Upper lobe of right lung (tissue), 1 donor: ENCODE measurements at regions not wholly inside any gene's neighbourhood (a gene's known extent, or its start where the extent isn't known, plus 50 kb on each side); places are given as distances from the start of the nearest gene placed in this dataset.

Experiments used
- ATAC-seq: fragments of 200-7000 bp; cut with Tn5 transposase; one replicate; pipeline ENCODE4 v1.9.1; 2020; ENCODE audit warnings: mild to moderate bottlenecking, moderate library complexity
- DNase-seq: peaks from one replicate; pipeline ENCODE4 v3.0.0-alpha.2; 2020
- H3K27ac ChIP-seq: fragments of 200-600 bp; one replicate; pipeline ENCODE4 v1.8.0; 2022
- H3K27me3 ChIP-seq: fragments of 200-600 bp; one replicate; pipeline ENCODE4 v1.8.0; 2022; ENCODE audit warnings: mild to moderate bottlenecking
- H3K36me3 ChIP-seq: fragments of 200-600 bp; one replicate; pipeline ENCODE4 v1.8.0; 2022
- H3K4me1 ChIP-seq: fragments of 200-600 bp; one replicate; pipeline ENCODE4 v1.8.0; 2022
- H3K4me3 ChIP-seq: fragments of 200-600 bp; one replicate; pipeline ENCODE4 v1.8.0; 2022; ENCODE audit warnings: mild to moderate bottlenecking
- H3K9me3 ChIP-seq: fragments of 200-600 bp; one replicate; pipeline ENCODE4 v1.8.0; 2022
- CTCF ChIP-seq: fragments of 200-600 bp; IDR thresholded peaks from one replicate; pipeline ENCODE4 v1.8.0; 2022; ENCODE audit warnings: antibody characterized with exemption
- intact Hi-C: fragments of 100-400 bp; cut with DNase I; formaldehyde crosslinking; loops from one replicate; pipeline ENCODE4 v1.11.0; 2022
- donor health status: DM: no; HTN: yes; CAD: no; lungs with severe emphysema.

- H3K36me3 ChIP-seq: no peaks in the 10 kb centered on the region
- ATAC-seq: no peak
- intact Hi-C loops: no loop called here
Measured at GRCh38 chrX:43019021-43019420, 241.1 kb upstream of the PPP1R2C start.

GRCh38 chrX:43025806-43026315 lies 247.9 kb upstream of the PPP1R2C start:
- Histone ChIP-seq H3K4me3 (no peak overlapping the region), H3K36me3 (no peaks in the 10 kb centered on the region), H3K9me3 (no peaks in the 10 kb centered on the region), H3K27me3 (no peaks in the 10 kb centered on the region), H3K27ac (no peak overlapping the region), H3K4me1 (no peaks in the 10 kb centered on the region)
- DNase-seq (no peak), ATAC-seq (no peak)
- intact Hi-C loops: no loop called here
- TF ChIP-seq CTCF: no peak

More at GRCh38 chrX:43019021-43019420, 241.1 kb upstream of the PPP1R2C start:
- H3K9me3 ChIP-seq: no peaks in the 10 kb centered on the region
- no peak overlapping the region for H3K4me3 ChIP-seq
- no peak for DNase-seq
- no peaks in the 10 kb centered on the region for H3K4me1 ChIP-seq
- no peak overlapping the region for H3K27ac ChIP-seq
- no peaks in the 10 kb centered on the region for H3K27me3 ChIP-seq
- TF ChIP-seq CTCF: no peak

- no peaks in the 10 kb centered on the region for H3K4me1 ChIP-seq
- no peak overlapping the region for H3K27ac ChIP-seq
- H3K27me3 ChIP-seq: no peaks in the 10 kb centered on the region
- H3K36me3 ChIP-seq: no peaks in the 10 kb centered on the region
- intact Hi-C loops: no loop called here
- H3K4me3 ChIP-seq: no peak overlapping the region
- no peak for ATAC-seq
- TF ChIP-seq CTCF: no peak
- DNase-seq: no peak
- H3K9me3 ChIP-seq: no peaks in the 10 kb centered on the region
Measured at GRCh38 chrX:43064096-43064495, 286.1 kb upstream of the PPP1R2C start.

- ATAC-seq (no peak), DNase-seq (no peak)
- Histone ChIP-seq H3K4me1 (no peaks in the 10 kb centered on the region), H3K9me3 (no peaks in the 10 kb centered on the region), H3K4me3 (no peak overlapping the region), H3K27me3 (no peaks in the 10 kb centered on the region), H3K27ac (no peak overlapping the region), H3K36me3 (no peaks in the 10 kb centered on the region)
- no peak for TF ChIP-seq CTCF
- intact Hi-C loops: no loop called here
Measured at GRCh38 chrX:43065978-43066377, 288.0 kb upstream of the PPP1R2C start.

GRCh38 chrX:43068639-43069038 lies 290.7 kb upstream of the PPP1R2C start:
- no peak for TF ChIP-seq CTCF
- no peaks in the 10 kb centered on the region for H3K36me3 ChIP-seq
- ATAC-seq: no peak

GRCh38 chrX:43083016-43083415 lies 305.1 kb upstream of the PPP1R2C start:
- Histone ChIP-seq H3K9me3 (no peaks in the 10 kb centered on the region), H3K36me3 (no peaks in the 10 kb centered on the region), H3K4me1 (no peaks in the 10 kb centered on the region), H3K27me3 (no peaks in the 10 kb centered on the region), H3K4me3 (no peak overlapping the region), H3K27ac (no peak overlapping the region)
- ATAC-seq (no peak), DNase-seq (no peak)
- TF ChIP-seq CTCF: no peak
- intact Hi-C loops: no loop called here

More at GRCh38 chrX:43068639-43069038, 290.7 kb upstream of the PPP1R2C start:
- no peak for DNase-seq
- H3K9me3 ChIP-seq: no peaks in the 10 kb centered on the region
- H3K4me1 ChIP-seq: no peaks in the 10 kb centered on the region
- no peaks in the 10 kb centered on the region for H3K27me3 ChIP-seq
- intact Hi-C loops: no loop called here
- no peak overlapping the region for H3K4me3 ChIP-seq
- H3K27ac ChIP-seq: no peak overlapping the region
